Epithelial cell of esophagus (primary cell): ENCODE measurements at regions not wholly inside any gene's neighbourhood (a gene's known extent, or its start where the extent isn't known, plus 50 kb on each side); places are given as distances from the start of the nearest gene placed in this dataset.

ENCODE experiments used
- DNase-seq: peaks from one replicate; pipeline ENCODE4 v3.0.0; 2010; ENCODE audit warnings: low read depth
- H3K4me3 ChIP-seq: 2 replicates; pipeline ENCODE4 v1.5.1; 2011; ENCODE audit warnings: mild to moderate bottlenecking, low read length, control low read depth
- TF ChIP-seq, protein P1 (sequence below): IDR thresholded peaks from 2 replicates; pipeline ENCODE4 v1.5.1; 2011; ENCODE audit warnings: low read depth, mild to moderate bottlenecking, low read length, control low read depth, inconsistent platforms; ENCODE audit not compliant: insufficient read depth; ENCODE audit errors: missing control alignments

GRCh38 chr6:90409700-90410099 lies 113.1 kb upstream of the BACH2 start:
- H3K4me3 ChIP-seq = no peak overlapping the region
- DNase-seq = no peak
- TF ChIP-seq, protein P1, sequence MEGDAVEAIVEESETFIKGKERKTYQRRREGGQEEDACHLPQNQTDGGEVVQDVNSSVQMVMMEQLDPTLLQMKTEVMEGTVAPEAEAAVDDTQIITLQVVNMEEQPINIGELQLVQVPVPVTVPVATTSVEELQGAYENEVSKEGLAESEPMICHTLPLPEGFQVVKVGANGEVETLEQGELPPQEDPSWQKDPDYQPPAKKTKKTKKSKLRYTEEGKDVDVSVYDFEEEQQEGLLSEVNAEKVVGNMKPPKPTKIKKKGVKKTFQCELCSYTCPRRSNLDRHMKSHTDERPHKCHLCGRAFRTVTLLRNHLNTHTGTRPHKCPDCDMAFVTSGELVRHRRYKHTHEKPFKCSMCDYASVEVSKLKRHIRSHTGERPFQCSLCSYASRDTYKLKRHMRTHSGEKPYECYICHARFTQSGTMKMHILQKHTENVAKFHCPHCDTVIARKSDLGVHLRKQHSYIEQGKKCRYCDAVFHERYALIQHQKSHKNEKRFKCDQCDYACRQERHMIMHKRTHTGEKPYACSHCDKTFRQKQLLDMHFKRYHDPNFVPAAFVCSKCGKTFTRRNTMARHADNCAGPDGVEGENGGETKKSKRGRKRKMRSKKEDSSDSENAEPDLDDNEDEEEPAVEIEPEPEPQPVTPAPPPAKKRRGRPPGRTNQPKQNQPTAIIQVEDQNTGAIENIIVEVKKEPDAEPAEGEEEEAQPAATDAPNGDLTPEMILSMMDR = no peak

DNA sequence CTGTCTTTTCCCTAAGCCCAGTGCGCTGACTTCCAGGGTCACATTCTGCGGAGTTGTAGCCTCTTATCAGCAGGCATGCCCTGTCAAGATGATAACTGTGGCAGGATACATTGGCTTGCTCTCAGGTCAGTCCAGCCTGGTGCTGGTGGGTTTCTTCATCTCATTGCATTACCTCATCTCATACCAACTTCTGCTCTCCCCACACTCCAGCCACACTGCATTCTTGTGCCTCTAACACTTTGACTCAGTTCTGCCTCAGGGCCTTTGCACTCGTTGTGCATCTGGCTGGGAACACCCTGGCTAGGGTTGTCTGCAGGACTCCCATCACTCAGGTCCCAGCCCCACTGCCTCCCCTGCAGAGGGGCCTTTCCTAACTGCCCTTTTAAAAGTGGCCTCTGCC lies 110.3 kb upstream of the BACH2 start:
- DNase-seq = peak; percentile 89
- H3K4me3 ChIP-seq = no peak overlapping the region
- TF ChIP-seq, protein P1 = no peak

GRCh38 chr6:90406142-90406794 lies 109.6 kb upstream of the BACH2 start:
- TF ChIP-seq, protein P1 = no peak
- peak; percentile 91 for DNase-seq
- no peak overlapping the region for H3K4me3 ChIP-seq

DNA sequence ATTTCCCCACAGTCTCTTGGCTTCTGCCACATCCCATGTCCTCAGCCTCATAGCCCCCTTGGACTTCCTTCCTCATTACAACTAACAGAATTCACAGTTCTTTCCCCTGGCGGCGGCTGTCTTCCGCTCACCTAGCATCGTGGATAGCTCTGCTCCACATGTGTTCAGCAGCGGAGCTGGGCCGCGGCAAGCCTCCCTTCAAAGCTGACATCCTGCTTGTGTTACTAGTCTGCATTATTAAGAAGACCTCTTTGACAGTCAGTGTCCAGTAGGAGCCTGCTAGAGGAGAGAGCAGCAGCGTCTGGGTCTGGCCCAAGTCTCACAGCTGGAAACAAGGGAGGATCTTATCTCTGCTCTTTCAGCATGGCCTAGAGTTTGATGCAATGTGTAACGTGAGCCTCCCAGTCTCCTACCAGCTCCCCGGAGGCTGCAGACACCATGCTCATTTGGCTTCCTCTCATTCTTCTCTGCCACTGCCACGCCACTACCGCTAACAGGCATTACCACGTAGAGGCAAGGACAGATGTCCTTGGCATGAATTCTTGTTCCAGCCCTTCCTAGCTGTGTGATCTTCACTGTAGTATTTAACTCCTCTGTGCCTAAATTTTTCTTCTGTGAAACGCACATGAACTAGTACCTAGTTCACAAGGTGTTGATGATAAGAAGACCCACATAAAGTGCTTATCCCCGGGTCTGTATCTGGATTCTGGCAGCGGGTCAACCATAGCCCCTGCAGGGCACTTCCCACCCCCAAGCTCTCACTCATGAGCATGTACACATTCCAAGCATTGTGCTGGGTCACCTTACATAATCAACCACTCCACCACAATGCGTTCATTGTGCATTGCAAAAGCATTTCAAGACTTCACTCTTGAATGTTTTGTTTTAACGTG lies 107.1 kb upstream of the BACH2 start:
- TF ChIP-seq, protein P1 = no peak
- H3K4me3 ChIP-seq = no peak overlapping the region
- DNase-seq = peak; percentile 61

GRCh38 chr6:90402831-90403192 lies 106.2 kb upstream of the BACH2 start:
- DNase-seq = no peak
- TF ChIP-seq, protein P1 = no peak
- H3K4me3 ChIP-seq = no peak overlapping the region

- TF ChIP-seq, protein P1 = no peak
These were observed 105.5 kb upstream of the BACH2 start for GRCh38 chr6:90401933-90402830.

More at GRCh38 chr6:90401933-90402830, 105.5 kb upstream of the BACH2 start:
- no peak for DNase-seq
- H3K4me3 ChIP-seq = no peak overlapping the region
